ENCODE measurements at regions not wholly inside any gene's neighbourhood (a gene's known extent, or its start where the extent isn't known, plus 50 kb on each side); places are given as distances from the start of the nearest gene placed in this dataset.

DNA sequence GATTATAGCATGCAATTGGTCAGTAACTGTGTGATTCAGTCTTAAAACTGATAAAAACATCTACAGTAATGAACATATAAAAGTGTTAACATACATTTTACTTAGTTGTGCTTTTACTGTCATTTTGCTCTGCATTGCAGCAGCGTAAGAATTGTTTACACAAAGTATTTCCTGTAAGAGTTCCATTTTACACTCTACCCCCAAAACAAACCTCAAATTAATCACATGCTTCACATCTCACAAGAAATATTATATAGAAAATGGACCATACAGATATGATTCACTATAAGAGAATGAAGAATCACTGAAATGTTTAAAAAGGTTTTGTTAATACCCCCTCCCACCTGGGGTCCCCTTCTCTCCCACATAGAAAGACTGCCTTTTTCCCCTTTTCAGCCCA lies 225.9 kb upstream of the LRRN1 start:
- TF ChIP-seq, protein P1, sequence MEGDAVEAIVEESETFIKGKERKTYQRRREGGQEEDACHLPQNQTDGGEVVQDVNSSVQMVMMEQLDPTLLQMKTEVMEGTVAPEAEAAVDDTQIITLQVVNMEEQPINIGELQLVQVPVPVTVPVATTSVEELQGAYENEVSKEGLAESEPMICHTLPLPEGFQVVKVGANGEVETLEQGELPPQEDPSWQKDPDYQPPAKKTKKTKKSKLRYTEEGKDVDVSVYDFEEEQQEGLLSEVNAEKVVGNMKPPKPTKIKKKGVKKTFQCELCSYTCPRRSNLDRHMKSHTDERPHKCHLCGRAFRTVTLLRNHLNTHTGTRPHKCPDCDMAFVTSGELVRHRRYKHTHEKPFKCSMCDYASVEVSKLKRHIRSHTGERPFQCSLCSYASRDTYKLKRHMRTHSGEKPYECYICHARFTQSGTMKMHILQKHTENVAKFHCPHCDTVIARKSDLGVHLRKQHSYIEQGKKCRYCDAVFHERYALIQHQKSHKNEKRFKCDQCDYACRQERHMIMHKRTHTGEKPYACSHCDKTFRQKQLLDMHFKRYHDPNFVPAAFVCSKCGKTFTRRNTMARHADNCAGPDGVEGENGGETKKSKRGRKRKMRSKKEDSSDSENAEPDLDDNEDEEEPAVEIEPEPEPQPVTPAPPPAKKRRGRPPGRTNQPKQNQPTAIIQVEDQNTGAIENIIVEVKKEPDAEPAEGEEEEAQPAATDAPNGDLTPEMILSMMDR (IDR thresholded peaks at IDR 0.05; ENCODE audit: borderline replicate concordance, extremely low read depth, low read length, poor library complexity, severe bottlenecking): no peak
- no peak for TF ChIP-seq EZH2 (IDR thresholded peaks at IDR 0.05; ENCODE audit: borderline replicate concordance, low read depth, low read length, severe bottlenecking)
